ENCODE measurements at regions not wholly inside any gene's neighbourhood (a gene's known extent, or its start where the extent isn't known, plus 50 kb on each side); places are given as distances from the start of the nearest gene placed in this dataset.

GRCh38 chr10:129293991-129294700 lies 172.9 kb upstream of the MGMT start:
- Histone ChIP-seq H3K4me2 (ENCODE audit: low read length) (no peak overlapping the region), H3K27ac (ENCODE audit: low read depth, low read length, poor library complexity, severe bottlenecking) (no peak overlapping the region), H3K4me3 (ENCODE audit: low read depth, low read length, poor library complexity, severe bottlenecking) (no peak overlapping the region), H3F3A (ENCODE audit: insufficient read depth, low read length) (no peaks in the 10 kb centered on the region), H3K4me1 (ENCODE audit: insufficient read depth, low read length, severe bottlenecking) (no peaks in the 10 kb centered on the region), H3K9me2 (ENCODE audit: low read depth, low read length) (no peaks in the 10 kb centered on the region), H3K9me3 (ENCODE audit: low read length) (no peaks in the 10 kb centered on the region), H3K27me3 (ENCODE audit: insufficient read depth, low read length) (peaks cover 6% of the 10 kb centered on the region; the same call in 1 of the 2 replicates), H3K79me2 (ENCODE audit: insufficient read depth, low read length) (no peaks in the 10 kb centered on the region), H2AFZ (ENCODE audit: low read length) (no peak overlapping the region), H4K20me1 (ENCODE audit: insufficient read depth, low read length) (no peaks in the 10 kb centered on the region), H3K36me3 (ENCODE audit: insufficient read depth, low read length) (no peaks in the 10 kb centered on the region), H3K9ac (ENCODE audit: low read length) (no peak overlapping the region)
- TF ChIP-seq EZH2 (IDR thresholded peaks at IDR 0.05; ENCODE audit: borderline replicate concordance, low read length) = no peak
- TF ChIP-seq CTCF (IDR thresholded peaks at IDR 0.05; ENCODE audit: low read length) = no peak

GRCh38 chr10:129294944-129295343 lies 172.1 kb upstream of the MGMT start:
- no peak overlapping the region for H2AFZ ChIP-seq (ENCODE audit: low read length)

GRCh38 chr10:129305046-129305445 lies 162.0 kb upstream of the MGMT start:
- peaks cover 2% of the 10 kb centered on the region; the same call in 1 of the 2 replicates for H3K27me3 ChIP-seq (ENCODE audit: insufficient read depth, low read length)
- no peaks in the 10 kb centered on the region for H3K9me2 ChIP-seq (ENCODE audit: low read depth, low read length)
- H3K27ac ChIP-seq (ENCODE audit: low read depth, low read length, poor library complexity, severe bottlenecking) = no peak overlapping the region
- no peak overlapping the region for H3K9ac ChIP-seq (ENCODE audit: low read length)
- H3F3A ChIP-seq (ENCODE audit: insufficient read depth, low read length) = no peaks in the 10 kb centered on the region
- no peaks in the 10 kb centered on the region for H4K20me1 ChIP-seq (ENCODE audit: insufficient read depth, low read length)
- H3K9me3 ChIP-seq (ENCODE audit: low read length) = no peaks in the 10 kb centered on the region
- no peaks in the 10 kb centered on the region for H3K4me1 ChIP-seq (ENCODE audit: insufficient read depth, low read length, severe bottlenecking)
- no peak overlapping the region for H3K4me2 ChIP-seq (ENCODE audit: low read length)
- TF ChIP-seq CTCF (IDR thresholded peaks at IDR 0.05; ENCODE audit: low read length) = no peak
- no peak for TF ChIP-seq EZH2 (IDR thresholded peaks at IDR 0.05; ENCODE audit: borderline replicate concordance, low read length)
- H3K4me3 ChIP-seq (ENCODE audit: low read depth, low read length, poor library complexity, severe bottlenecking) = no peak overlapping the region
- H3K79me2 ChIP-seq (ENCODE audit: insufficient read depth, low read length) = no peaks in the 10 kb centered on the region
- H3K36me3 ChIP-seq (ENCODE audit: insufficient read depth, low read length) = no peaks in the 10 kb centered on the region
- no peak overlapping the region for H2AFZ ChIP-seq (ENCODE audit: low read length)

More at GRCh38 chr10:129294944-129295343, 172.1 kb upstream of the MGMT start:
- no peak overlapping the region for H3K27ac ChIP-seq (ENCODE audit: low read depth, low read length, poor library complexity, severe bottlenecking)
- H3K9me3 ChIP-seq (ENCODE audit: low read length) = no peaks in the 10 kb centered on the region
- no peak overlapping the region for H3K4me3 ChIP-seq (ENCODE audit: low read depth, low read length, poor library complexity, severe bottlenecking)
- no peaks in the 10 kb centered on the region for H3K79me2 ChIP-seq (ENCODE audit: insufficient read depth, low read length)
- H3K9me2 ChIP-seq (ENCODE audit: low read depth, low read length) = no peaks in the 10 kb centered on the region
- no peak overlapping the region for H3K4me2 ChIP-seq (ENCODE audit: low read length)
- TF ChIP-seq CTCF (IDR thresholded peaks at IDR 0.05; ENCODE audit: low read length) (no peak), EZH2 (IDR thresholded peaks at IDR 0.05; ENCODE audit: borderline replicate concordance, low read length) (no peak)
- no peak overlapping the region for H3K9ac ChIP-seq (ENCODE audit: low read length)
- no peaks in the 10 kb centered on the region for H4K20me1 ChIP-seq (ENCODE audit: insufficient read depth, low read length)
- H3K27me3 ChIP-seq (ENCODE audit: insufficient read depth, low read length) = peaks cover 6% of the 10 kb centered on the region; the same call in 1 of the 2 replicates
- H3K36me3 ChIP-seq (ENCODE audit: insufficient read depth, low read length) = no peaks in the 10 kb centered on the region
- H3K4me1 ChIP-seq (ENCODE audit: insufficient read depth, low read length, severe bottlenecking) = no peaks in the 10 kb centered on the region
- no peaks in the 10 kb centered on the region for H3F3A ChIP-seq (ENCODE audit: insufficient read depth, low read length)
